ENCODE measurements at regions not wholly inside any gene's neighbourhood (a gene's known extent, or its start where the extent isn't known, plus 50 kb on each side); places are given as distances from the start of the nearest gene placed in this dataset.

- TF ChIP-seq CTCF (IDR thresholded peaks at IDR 0.05) (no peak), POLR2A (IDR thresholded peaks at IDR 0.05) (no peak)
Observed at GRCh38 chr5:98111686-98112085, 661.8 kb upstream of the RGMB start.
